ENCODE measurements at regions not wholly inside any gene's neighbourhood (a gene's known extent, or its start where the extent isn't known, plus 50 kb on each side); places are given as distances from the start of the nearest gene placed in this dataset.

DNA sequence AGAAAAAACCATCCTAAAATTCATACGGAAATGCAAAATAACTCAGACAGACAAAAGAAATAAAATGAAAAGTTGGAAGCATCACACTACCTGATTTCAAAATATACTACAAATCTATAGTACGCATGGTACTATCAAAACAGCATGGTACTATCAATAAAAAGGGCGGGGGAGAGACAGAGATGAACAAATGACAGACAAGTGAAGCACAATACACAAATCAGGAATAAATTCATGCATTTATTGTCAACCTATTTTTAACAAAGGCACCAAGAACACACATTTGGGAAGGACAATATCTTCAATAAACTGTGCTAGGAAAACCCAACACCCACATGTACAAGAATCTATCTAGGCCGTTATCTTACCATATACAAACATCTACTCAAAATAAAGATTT is 207.4 kb upstream of the WSB1 start:
- TF ChIP-seq POLR2A (IDR thresholded peaks at IDR 0.05; ENCODE audit: low read depth, low read length): no peak
- no peak for TF ChIP-seq POLR2AphosphoS5 (IDR thresholded peaks at IDR 0.05; ENCODE audit: low read depth, low read length)
